GM12878 (cell line): ENCODE measurements at regions not wholly inside any gene's neighbourhood (a gene's known extent, or its start where the extent isn't known, plus 50 kb on each side); places are given as distances from the start of the nearest gene placed in this dataset.

ENCODE experiments used
- ATAC-seq: fragments of 200-7000 bp; cut with Tn5 transposase; 3 replicates; pipeline ENCODE4 v1.9.1; 2020; ENCODE audit warnings: mild to moderate bottlenecking, moderate library complexity
- BruUV-seq: library from RNA; stranded (reverse); fragments of 400-500 nt; replicated peaks from 2 replicates; lab custom pipeline; 2021; lab: Mats Ljungman, UMichigan
- CTCF ChIA-PET: fragments of 300-600 bp; sonication (Branson Sonifier 250); formaldehyde crosslinking; extraction: SDS; loops from one replicate; lab custom pipeline; 2021; ENCODE audit warnings: inconsistent platforms; lab: Yijun Ruan, JAX
- POLR2A ChIA-PET: fragments of 350-600 bp; formaldehyde crosslinking; extraction: SDS; loops from one replicate; lab custom pipeline; 2021; ENCODE audit warnings: inconsistent platforms; lab: Charles Lee
- RAD21 ChIA-PET: fragments of 300-600 bp; sonication (Branson Sonifier 250); formaldehyde crosslinking; loops from one replicate; lab custom pipeline; 2023; ENCODE audit warnings: antibody characterized with exemption; ENCODE audit not compliant: unreplicated experiment; lab: Charles Lee
- SMC1A ChIA-PET: fragments of 300-600 bp; sonication (Branson Sonifier 250); formaldehyde crosslinking; loops from one replicate; lab custom pipeline; 2023; ENCODE audit not compliant: unreplicated experiment, uncharacterized antibody; lab: Charles Lee
- DNase-seq: peaks from one replicate; pipeline ENCODE4 v3.0.0-alpha.2; 2011; ENCODE audit warnings: low read depth, low spot score
- FAIRE-seq: peaks from 3 replicates; lab custom pipeline; 2011; peaks lifted over from hg19 to GRCh38; lab: Jason Lieb, UNC
- H2AFZ ChIP-seq: 2 replicates; pipeline ENCODE4 v1.6.0; 2011; ENCODE audit warnings: low read depth, low read length, control low read depth; ENCODE audit not compliant: control insufficient read depth
- H3K27ac ChIP-seq: 2 replicates; pipeline ENCODE4 v1.5.1; 2011; ENCODE audit warnings: control low read depth; ENCODE audit not compliant: control insufficient read depth, insufficient read depth
- H3K27me3 ChIP-seq, 2 experiments: replicated peaks in 1 of 2; 2 replicates each; pipeline versions ENCODE4 v1.6.0 to v1.6.1; 2011; ENCODE audit warnings: low read length in 1 of 2; ENCODE audit not compliant: control insufficient read depth in 2 of 2, insufficient read depth in 2 of 2
- H3K36me3 ChIP-seq, 2 experiments: 2 replicates each; pipeline ENCODE4 v1.5.1; 2011; ENCODE audit warnings: low read length in 1 of 2; ENCODE audit not compliant: control insufficient read depth in 2 of 2, insufficient read depth in 2 of 2
- H3K4me1 ChIP-seq: 2 replicates; pipeline ENCODE4 v1.6.1; 2011; ENCODE audit warnings: mild to moderate bottlenecking, low read length, moderate library complexity, mixed read lengths; ENCODE audit not compliant: control insufficient read depth, insufficient read depth
- H3K4me2 ChIP-seq: 2 replicates; pipeline ENCODE4 v1.6.0; 2011; ENCODE audit warnings: control low read depth; ENCODE audit not compliant: control insufficient read depth, insufficient read depth
- H3K4me3 ChIP-seq: fragments of 200-600 bp; sonication (generic); 2 replicates; pipeline ENCODE4 v1.5.1; 2016
- H3K79me2 ChIP-seq: 2 replicates; pipeline ENCODE4 v1.6.0; 2011; ENCODE audit warnings: low read length; ENCODE audit not compliant: control insufficient read depth, insufficient read depth
- H3K9ac ChIP-seq: 2 replicates; pipeline ENCODE4 v1.8.0; 2011; ENCODE audit warnings: low read length, control low read depth, mixed read lengths; ENCODE audit not compliant: control insufficient read depth, insufficient read depth
- H3K9me3 ChIP-seq: replicated peaks from 3 replicates; pipeline ENCODE4 v1.5.1; 2011; ENCODE audit warnings: mild to moderate bottlenecking, low read length; ENCODE audit not compliant: control insufficient read depth, insufficient read depth
- H4K20me1 ChIP-seq: 2 replicates; pipeline ENCODE4 v1.6.0; 2011; ENCODE audit not compliant: control insufficient read depth, insufficient read depth
- CEBPB ChIP-seq, 2 experiments: fragments of 150-350 bp in 1 of 2; IDR thresholded peaks; 2 replicates each; pipeline ENCODE4 v1.6.1; 2012 to 2014; ENCODE audit warnings: low read depth in 2 of 2, low read length in 2 of 2, borderline replicate concordance in 1 of 2, inconsistent platforms in 1 of 2
- CREM ChIP-seq: IDR thresholded peaks from 2 replicates; pipeline ENCODE4 v1.6.1; 2014; ENCODE audit warnings: antibody characterized with exemption, low read depth
- E2F8 ChIP-seq: fragments of 450-650 bp; IDR thresholded peaks from 2 replicates; pipeline ENCODE4 v1.6.1; 2018; ENCODE audit warnings: mild to moderate bottlenecking, low read depth, moderate library complexity; ENCODE audit not compliant: partially characterized antibody
- IRF3 ChIP-seq: fragments of 450-650 bp; IDR thresholded peaks from 2 replicates; pipeline ENCODE4 v1.6.1; 2014; ENCODE audit warnings: mild to moderate bottlenecking
- KLF5 ChIP-seq: fragments of 450-650 bp; IDR thresholded peaks from 2 replicates; pipeline ENCODE4 v1.6.1; 2014; ENCODE audit warnings: mild to moderate bottlenecking; ENCODE audit not compliant: partially characterized antibody
- RAD51 ChIP-seq: fragments of 450-650 bp; IDR thresholded peaks from 2 replicates; pipeline ENCODE4 v1.6.1; 2016; ENCODE audit warnings: moderate library complexity, mild to moderate bottlenecking, inconsistent platforms
- ZBTB4 ChIP-seq: fragments of 450-650 bp; formaldehyde crosslinking; IDR thresholded peaks from 2 replicates; pipeline ENCODE4 v1.4.0; 2022; ENCODE audit warnings: mild to moderate bottlenecking, moderate library complexity
- ZNF24 ChIP-seq: fragments of 450-650 bp; IDR thresholded peaks from 2 replicates; pipeline ENCODE4 v1.6.1; 2017; ENCODE audit warnings: antibody characterized with exemption, mild to moderate bottlenecking
- WGBS: methylation state at CpG from one replicate; pipeline ENCODE4 v1.1.6; 2016; ENCODE audit warnings: low lambda C conversion rate; ENCODE audit not compliant: insufficient replicate concordance, insufficient coverage; ENCODE audit errors: missing lambda C conversion rate; 5-methylcytosine and 5-hydroxymethylcytosine counted together
- in situ Hi-C: fragments of 300-500 bp; cut with MboI; formaldehyde crosslinking; loops from 9 replicates; pipeline ENCODE4 v1.14.3; 2018; ENCODE audit warnings: mixed read lengths
- intact Hi-C: fragments of 100-400 bp; cut with micrococcal nuclease; formaldehyde crosslinking; loops from one replicate; pipeline ENCODE4 v1.14.2; 2022; ENCODE audit not compliant: unreplicated experiment

- SMC1A ChIA-PET, result no interaction called here
- FAIRE-seq (no peak), DNase-seq (no peak)
Measured at GRCh38 chr13:71378961-71379905, 487.8 kb downstream of the DACH1 start.

GRCh38 chr13:71374471-71375049 lies 492.4 kb downstream of the DACH1 start:
- in situ Hi-C loops (no loop called here), intact Hi-C loops (no loop called here)
- CTCF ChIA-PET, result no interaction called here
- RAD21 ChIA-PET, result no interaction called here
- Histone ChIP-seq H3K4me3 (no peak overlapping the region), H3K27ac (no peak overlapping the region), H2AFZ (no peak overlapping the region), H3K9ac (no peak overlapping the region), H3K4me2 (no peak overlapping the region), H3K79me2 (no peaks in the 10 kb centered on the region), H3K9me3 (no peaks in the 10 kb centered on the region), H4K20me1 (no peaks in the 10 kb centered on the region), H3K4me1 (no peaks in the 10 kb centered on the region), H3K36me3 (no peaks in the 10 kb centered on the region), H3K27me3 (no peaks in the 10 kb centered on the region)
- SMC1A ChIA-PET, result no interaction called here
- BruUV-seq, result no TSS peak
- 50% methylated on average over 3 of the region's 3 CpGs for WGBS
- FAIRE-seq (no peak), DNase-seq (no peak), ATAC-seq (no peak)
- POLR2A ChIA-PET, result no interaction called here
- no peak for TF ChIP-seq IRF3
- no peak for TF ChIP-seq ZBTB4 (CRISPR knock-in tag)
- no peak for TF ChIP-seq CREM
- TF ChIP-seq RAD51, result no peak
- no peak for TF ChIP-seq E2F8
- TF ChIP-seq ZNF24, result no peak
- no peak for TF ChIP-seq KLF5

More at GRCh38 chr13:71378961-71379905, 487.8 kb downstream of the DACH1 start:
- 20% methylated on average over 5 of the region's 5 CpGs for WGBS
- RAD21 ChIA-PET, result no interaction called here
- H2AFZ ChIP-seq, result no peak overlapping the region
- no peak overlapping the region for H3K9ac ChIP-seq
- no peak for TF ChIP-seq CEBPB (IDR thresholded peaks at IDR 0.05; ENCODE audit: borderline replicate concordance in 1 of 2, low read depth in 2 of 2, low read length in 2 of 2)
- intact Hi-C loops (no loop called here), in situ Hi-C loops (no loop called here)
- no peak overlapping the region for H3K27ac ChIP-seq
- H4K20me1 ChIP-seq, result no peaks in the 10 kb centered on the region
- no peaks in the 10 kb centered on the region for H3K4me1 ChIP-seq
- POLR2A ChIA-PET, result no interaction called here
- no peak overlapping the region for H3K4me2 ChIP-seq
- no peak overlapping the region for H3K4me3 ChIP-seq
- H3K36me3 ChIP-seq, result no peaks in the 10 kb centered on the region
- no peaks in the 10 kb centered on the region for H3K79me2 ChIP-seq
- H3K27me3 ChIP-seq, result no peaks in the 10 kb centered on the region
- H3K9me3 ChIP-seq, result no peaks in the 10 kb centered on the region; the same call in 2 of the 3 replicates
- no TSS peak for BruUV-seq
- CTCF ChIA-PET, result no interaction called here
- ATAC-seq, result no peak
